Cerebellar cortex (tissue), 1 donor: ENCODE measurements at regions not wholly inside any gene's neighbourhood (a gene's known extent, or its start where the extent isn't known, plus 50 kb on each side); places are given as distances from the start of the nearest gene placed in this dataset.
"Not testable (repeated sequence)": the region's sequence is repeated elsewhere in the genome, so short reads cannot be mapped to it uniquely, and the experiment has no call there.

Source experiments
- DNase-seq: peaks from one replicate; pipeline ENCODE4 v3.0.0-alpha.2; 2015; ENCODE audit warnings: low spot score

GRCh38 chr3:112765531-112765930 lies 81.1 kb downstream of the CD200R1L start:
- DNase-seq = no peak

GRCh38 chr3:112763258-112763657 lies 83.4 kb downstream of the CD200R1L start:
- no peak for DNase-seq

- DNase-seq = no peak
Observed at GRCh38 chr3:112761062-112761638, 85.5 kb downstream of the CD200R1L start.

GRCh38 chr3:112759681-112760080 lies 87.0 kb downstream of the CD200R1L start:
- no peak for DNase-seq

- DNase-seq = no peak
Observed at GRCh38 chr3:112759210-112759609, 87.5 kb downstream of the CD200R1L start.

- DNase-seq = no peak
Observed at GRCh38 chr3:112757197-112757596, 89.5 kb downstream of the CD200R1L start.

- no peak for DNase-seq
Observed at GRCh38 chr3:112755845-112756613, 90.6 kb downstream of the CD200R1L start.

GRCh38 chr3:112755046-112755445 lies 91.6 kb downstream of the CD200R1L start:
- not testable (repeated sequence) for DNase-seq

- DNase-seq = no peak
Observed at GRCh38 chr3:112751564-112752512, 94.8 kb downstream of the CD200R1L start.

GRCh38 chr3:112751061-112751460 lies 95.6 kb downstream of the CD200R1L start:
- DNase-seq = no peak

- DNase-seq = no peak
Observed at GRCh38 chr3:112747624-112748023, 99.0 kb downstream of the CD200R1L start.

GRCh38 chr3:112746675-112747280 lies 99.9 kb downstream of the CD200R1L start:
- DNase-seq = no peak

- DNase-seq = no peak
Observed at GRCh38 chr3:112745567-112746248, 101.0 kb downstream of the CD200R1L start.

- DNase-seq = no peak
Observed at GRCh38 chr3:112744825-112745566, 101.7 kb downstream of the CD200R1L start.

- no peak for DNase-seq
Observed at GRCh38 chr3:112744106-112744505, 102.6 kb downstream of the CD200R1L start.

- DNase-seq = no peak
Observed at GRCh38 chr3:112742934-112743333, 102.0 kb upstream of the CCDC80 start.

- no peak for DNase-seq
Observed at GRCh38 chr3:112741983-112742382, 101.0 kb upstream of the CCDC80 start.

- no peak for DNase-seq
Observed at GRCh38 chr3:112740835-112741234, 99.9 kb upstream of the CCDC80 start.

GRCh38 chr3:112739252-112739965 lies 98.5 kb upstream of the CCDC80 start:
- DNase-seq = no peak

- DNase-seq = no peak
Observed at GRCh38 chr3:112738366-112738765, 97.4 kb upstream of the CCDC80 start.
